Adrenal gland (tissue), 5 donors: ENCODE measurements at regions not wholly inside any gene's neighbourhood (a gene's known extent, or its start where the extent isn't known, plus 50 kb on each side); places are given as distances from the start of the nearest gene placed in this dataset.

ENCODE experiments used
- CTCF ChIP-seq, 6 experiments: fragments of 450-650 bp in 4 of 6; fragments of 200-600 bp in 2 of 6; sonication (generic) in 1 of 6; IDR thresholded peaks; 1 replicate in 5 of 6; 2 replicates in 1 of 6; pipeline versions ENCODE4 v1.5.1 to v1.8.0; 2016 to 2021; ENCODE audit warnings: antibody characterized with exemption in 6 of 6, mild to moderate bottlenecking in 2 of 6, moderate library complexity in 1 of 6
- POLR2A ChIP-seq, 2 donors: fragments of 450-650 bp; IDR thresholded peaks; one replicate each; pipeline ENCODE4 v1.6.1; 2017; ENCODE audit warnings: antibody characterized with exemption in 2 of 2, mild to moderate bottlenecking in 2 of 2, moderate library complexity in 1 of 2
- donor health status: DM: no; HTN: no; CAD: no.

GRCh38 chr3:34261001-34261385 lies 462.6 kb downstream of the PDCD6IP start:
- TF ChIP-seq CTCF (IDR thresholded peaks at IDR 0.05) (no peak), POLR2A (IDR thresholded peaks at IDR 0.05) (no peak)
